ENCODE measurements at regions not wholly inside any gene's neighbourhood (a gene's known extent, or its start where the extent isn't known, plus 50 kb on each side); places are given as distances from the start of the nearest gene placed in this dataset.

- TF ChIP-seq CTCF (IDR thresholded peaks at IDR 0.05; ENCODE audit: low read length) (no peak), EZH2 (optimal IDR thresholded peaks at IDR 0.05; ENCODE audit: low read depth, low read length) (no peak)
Measured at GRCh38 chr21:35520302-35520701, 471.2 kb upstream of the RUNX1 start.
